Thyroid gland (tissue), 4 donors: ENCODE measurements at regions not wholly inside any gene's neighbourhood (a gene's known extent, or its start where the extent isn't known, plus 50 kb on each side); places are given as distances from the start of the nearest gene placed in this dataset.
A peak's percentile ranks its signal among the peaks of the same experiment; 100 is the strongest.

ENCODE experiments used
- DNase-seq, 2 donors: peaks; one replicate each; pipeline ENCODE4 v3.0.0-alpha.2; 2019
- H3K27ac ChIP-seq, 3 donors: fragments of 200-600 bp; sonication (generic); 1 replicate in 2 of 3; 2 replicates in 1 of 3; pipeline ENCODE4 v1.5.1; 2016 to 2019; ENCODE audit warnings: mild to moderate bottlenecking in 1 of 3, moderate library complexity in 1 of 3
- H3K27me3 ChIP-seq: fragments of 200-600 bp; sonication (generic); one replicate; pipeline ENCODE4 v1.5.1; 2019
- H3K36me3 ChIP-seq, 2 donors: fragments of 200-600 bp; sonication (generic); one replicate each; pipeline ENCODE4 v1.5.1; 2016 to 2019
- H3K4me1 ChIP-seq, 2 donors: fragments of 200-600 bp; sonication (generic); one replicate each; pipeline ENCODE4 v1.5.1; 2017 to 2019
- H3K4me3 ChIP-seq, 3 donors: fragments of 200-600 bp; sonication (generic); replicated peaks in 1 of 3; 1 replicate in 2 of 3; 2 replicates in 1 of 3; pipeline ENCODE4 v1.5.1; 2016; ENCODE audit warnings: mild to moderate bottlenecking in 1 of 3
- H3K9me3 ChIP-seq: fragments of 200-600 bp; sonication (generic); one replicate; pipeline ENCODE4 v1.5.1; 2017
- CTCF ChIP-seq, 6 experiments: fragments of 200-600 bp in 3 of 6; fragments of 450-650 bp in 3 of 6; sonication (generic) in 3 of 6; IDR thresholded peaks; one replicate each; pipeline ENCODE4 v1.5.1; 2016 to 2019; ENCODE audit warnings: antibody characterized with exemption in 6 of 6, mild to moderate bottlenecking in 2 of 6, inconsistent platforms in 1 of 6, moderate library complexity in 1 of 6
- POLR2A ChIP-seq, 2 donors: fragments of 450-650 bp; IDR thresholded peaks; one replicate each; pipeline ENCODE4 v1.6.1; 2017; ENCODE audit warnings: antibody characterized with exemption in 2 of 2, mild to moderate bottlenecking in 2 of 2, moderate library complexity in 1 of 2
- WGBS, 2 donors: methylation state at CpG; one replicate each; pipeline ENCODE4 v1.1.5; 2017; 5-methylcytosine and 5-hydroxymethylcytosine counted together
- intact Hi-C: fragments of 100-400 bp; cut with DNase I; formaldehyde crosslinking; loops from one replicate; pipeline ENCODE4 v1.15.1; 2023

- no peaks in the 10 kb centered on the region for H3K4me1 ChIP-seq
- WGBS, 2 donors = 89 to 91% methylated on average over 2 of the region's 2 CpGs
- H3K27ac ChIP-seq = no peak overlapping the region
- intact Hi-C loops = no loop called here
- no peaks in the 10 kb centered on the region for H3K9me3 ChIP-seq
- no peaks in the 10 kb centered on the region for H3K36me3 ChIP-seq
- no peak for TF ChIP-seq POLR2A (IDR thresholded peaks at IDR 0.05)
- no peak for TF ChIP-seq CTCF (IDR thresholded peaks at IDR 0.05)
- H3K4me3 ChIP-seq = no peak overlapping the region
- DNase-seq = no peak
- H3K27me3 ChIP-seq = no peaks in the 10 kb centered on the region
Measured at GRCh38 chr15:93800805-93801204, 430.6 kb upstream of the MCTP2 start.

- H3K9me3 ChIP-seq = no peaks in the 10 kb centered on the region
Measured at GRCh38 chr15:93789441-93789840, 441.9 kb upstream of the MCTP2 start.

GRCh38 chr15:93780073-93780472 lies 451.3 kb upstream of the MCTP2 start:
- Histone ChIP-seq H3K36me3 (no peaks in the 10 kb centered on the region), H3K4me1 (no peaks in the 10 kb centered on the region), H3K27me3 (no peaks in the 10 kb centered on the region), H3K27ac (no peak overlapping the region), H3K4me3 (no peak overlapping the region), H3K9me3 (no peaks in the 10 kb centered on the region)
- DNase-seq = no peak
- intact Hi-C loops = no loop called here
- 93 to 95% methylated on average over 4 of the region's 4 CpGs for WGBS, 2 donors
- no peak for TF ChIP-seq CTCF (IDR thresholded peaks at IDR 0.05)
- TF ChIP-seq POLR2A (IDR thresholded peaks at IDR 0.05) = no peak

More at GRCh38 chr15:93789441-93789840, 441.9 kb upstream of the MCTP2 start:
- Histone ChIP-seq H3K27me3 (no peaks in the 10 kb centered on the region), H3K36me3 (no peaks in the 10 kb centered on the region), H3K27ac (no peak overlapping the region), H3K4me1 (no peaks in the 10 kb centered on the region), H3K4me3 (no peak overlapping the region)
- TF ChIP-seq CTCF (IDR thresholded peaks at IDR 0.05) = no peak
- no peak for TF ChIP-seq POLR2A (IDR thresholded peaks at IDR 0.05)
- no peak for DNase-seq
- 84 to 88% methylated on average over 2 of the region's 2 CpGs for WGBS, 2 donors
- intact Hi-C loops = no loop called here

- DNase-seq = no peak
- WGBS, 2 donors = 87% methylated on average over 4 of the region's 4 CpGs
- no peaks in the 10 kb centered on the region for H3K9me3 ChIP-seq
- intact Hi-C loops = no loop called here
- H3K4me3 ChIP-seq = no peak overlapping the region
- H3K27ac ChIP-seq = no peak overlapping the region
- no peaks in the 10 kb centered on the region for H3K36me3 ChIP-seq
- no peaks in the 10 kb centered on the region for H3K27me3 ChIP-seq
- TF ChIP-seq POLR2A (IDR thresholded peaks at IDR 0.05) = no peak
- no peak for TF ChIP-seq CTCF (IDR thresholded peaks at IDR 0.05)
- H3K4me1 ChIP-seq = no peaks in the 10 kb centered on the region
Measured at GRCh38 chr15:93779341-93779740, 452.0 kb upstream of the MCTP2 start.

- WGBS, 2 donors = 44 to 53% methylated on average over 4 of the region's 4 CpGs
- H3K4me3 ChIP-seq = no peak overlapping the region
- H3K27ac ChIP-seq = no peak overlapping the region
- TF ChIP-seq POLR2A (IDR thresholded peaks at IDR 0.05) = no peak
- TF ChIP-seq CTCF (IDR thresholded peaks at IDR 0.05) = no peak
- no peaks in the 10 kb centered on the region for H3K27me3 ChIP-seq
- H3K36me3 ChIP-seq = no peaks in the 10 kb centered on the region
- no peaks in the 10 kb centered on the region for H3K9me3 ChIP-seq
- no peaks in the 10 kb centered on the region for H3K4me1 ChIP-seq
- peak; percentile 35 to 40 for DNase-seq
- intact Hi-C loops = no loop called here
Measured at GRCh38 chr15:93771196-93772030, 459.9 kb upstream of the MCTP2 start.
